Erythroblast (primary cell): ENCODE measurements at regions not wholly inside any gene's neighbourhood (a gene's known extent, or its start where the extent isn't known, plus 50 kb on each side); places are given as distances from the start of the nearest gene placed in this dataset.

Source experiments
- GATA1 ChIP-seq: IDR thresholded peaks from 2 replicates; pipeline ENCODE4 v1.6.1; 2011; ENCODE audit warnings: low read depth, mild to moderate bottlenecking, control low read depth, low read length, moderate library complexity
- POLR2A ChIP-seq: IDR thresholded peaks from 2 replicates; pipeline ENCODE4 v1.6.1; 2011; ENCODE audit warnings: mild to moderate bottlenecking, low read length

DNA sequence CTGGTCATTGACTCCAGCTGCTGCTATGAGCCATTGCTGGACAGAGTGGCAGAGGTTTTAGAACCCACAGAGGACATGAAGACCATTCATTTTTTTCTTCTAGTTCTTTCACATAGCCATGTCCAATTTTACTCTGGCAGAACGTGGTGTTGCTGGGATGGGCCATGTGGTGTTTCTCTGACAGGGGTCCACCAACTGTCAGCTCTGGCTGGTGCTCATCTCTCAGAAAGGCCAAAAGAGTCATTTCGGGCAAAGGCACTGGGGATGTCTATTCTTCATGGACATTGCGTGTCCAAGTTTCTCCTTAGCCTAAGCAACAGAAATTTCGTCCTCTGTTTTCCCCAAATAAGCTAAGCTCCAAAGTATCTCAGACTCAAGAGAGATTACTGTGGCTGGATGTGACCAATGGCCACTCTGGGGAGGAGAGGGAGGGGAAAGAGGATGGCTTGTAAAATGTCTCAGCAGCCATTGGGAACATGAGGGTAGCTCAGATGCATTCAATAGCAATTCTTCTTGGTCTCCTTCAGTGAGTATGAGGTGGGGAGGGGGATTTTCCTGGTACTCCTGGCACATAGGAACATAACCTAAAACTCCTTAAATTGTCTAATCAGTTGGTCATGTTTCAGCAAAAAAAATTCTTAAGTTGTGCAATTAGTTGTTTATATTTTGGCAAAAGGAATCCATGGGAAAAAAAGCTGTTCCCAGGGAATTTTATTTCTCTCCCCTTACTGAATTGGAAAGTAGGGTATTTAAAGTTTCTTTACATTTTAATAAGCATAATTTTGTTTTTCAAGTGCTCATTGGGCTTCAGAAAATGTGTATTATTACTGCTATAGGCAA, 131.6 kb upstream of the MITF start:
- TF ChIP-seq POLR2A (no peak), GATA1 (no peak)
